NCI-H1105 treated with DMSO at 0.1 percent for 48 hours (cell line): ENCODE measurements at regions not wholly inside any gene's neighbourhood (a gene's known extent, or its start where the extent isn't known, plus 50 kb on each side); places are given as distances from the start of the nearest gene placed in this dataset.

Source experiments
- DNase-seq: peaks from one replicate; lab custom pipeline; 2025; lab: John Stamatoyannopoulos, UW

DNA sequence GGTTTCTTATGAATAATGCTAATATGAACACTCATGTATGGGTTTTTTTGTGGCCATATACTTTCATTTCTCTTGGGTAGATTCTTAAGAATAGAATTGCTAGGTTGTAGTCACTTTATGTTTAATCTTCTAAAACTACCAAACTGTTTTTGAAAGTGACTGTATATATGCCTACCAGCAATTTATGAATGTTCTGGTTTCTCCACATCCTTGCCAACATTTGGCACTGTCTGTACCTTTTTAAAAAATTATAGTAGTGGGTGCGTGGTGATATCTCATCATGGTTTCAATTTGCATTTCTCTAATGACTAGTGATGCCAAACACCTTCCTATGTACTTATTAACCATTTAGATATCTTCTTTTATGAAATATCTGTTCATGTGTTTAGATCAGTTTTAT is 110.6 kb upstream of the RIOK3 start:
- DNase-seq = no peak

DNA sequence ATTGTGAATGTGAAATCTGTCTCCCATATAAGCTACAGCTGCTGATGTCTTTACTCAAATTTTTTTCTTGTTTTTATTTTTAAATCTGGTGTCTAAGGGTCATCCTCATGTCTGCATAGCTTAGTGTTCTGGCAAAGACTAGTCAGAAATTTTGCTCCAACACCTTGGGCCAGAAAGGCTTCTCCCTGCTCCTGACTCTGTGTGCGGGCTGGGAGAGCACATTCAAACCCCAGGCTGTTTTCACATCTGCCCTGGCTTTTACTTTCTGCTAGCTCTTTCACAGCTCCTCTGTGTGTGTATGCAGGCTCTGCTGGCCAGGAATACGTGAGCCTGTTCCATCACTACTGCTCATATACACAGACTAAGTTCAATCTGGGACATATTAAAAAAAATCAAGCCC is 102.9 kb upstream of the RIOK3 start:
- no peak for DNase-seq

DNA sequence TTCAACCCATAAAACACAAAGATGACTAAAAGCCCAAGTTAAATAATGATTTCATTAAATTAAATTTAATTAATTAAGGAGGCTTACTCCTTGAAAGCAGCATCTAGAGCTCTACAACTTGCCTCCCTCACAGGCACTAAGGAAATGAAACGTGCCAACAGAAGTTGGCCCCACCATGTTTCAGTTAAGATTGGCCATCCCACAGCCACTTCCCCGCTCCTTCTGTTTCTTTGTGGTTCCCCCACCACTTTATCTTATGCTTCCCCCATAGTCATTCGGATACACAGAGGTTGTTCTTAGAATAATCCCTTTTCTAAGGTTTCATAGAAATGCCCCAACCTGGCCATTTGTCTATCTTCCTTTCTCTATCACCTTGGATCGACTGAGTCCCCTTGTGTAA is 101.6 kb upstream of the RIOK3 start:
- DNase-seq = no peak

DNA sequence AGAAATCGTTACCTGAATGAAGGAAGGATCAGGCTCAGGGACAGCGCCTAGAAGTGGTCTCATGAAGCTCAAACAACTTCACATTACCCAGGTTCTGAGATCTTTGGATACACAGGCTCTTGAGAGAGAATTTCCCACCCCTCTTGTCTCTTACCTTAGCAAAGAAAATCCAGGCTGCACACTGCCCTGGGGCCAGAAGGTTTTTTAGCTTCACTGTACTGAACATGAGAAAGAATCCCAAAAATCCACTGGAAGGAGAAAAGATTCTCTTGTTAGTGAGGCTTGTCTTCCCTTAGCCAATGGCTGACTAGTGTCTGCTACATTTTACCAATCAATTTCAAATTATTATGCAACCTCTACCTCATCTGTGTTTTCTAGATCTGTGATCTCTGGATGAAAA is 101.0 kb upstream of the RIOK3 start:
- no peak for DNase-seq

DNA sequence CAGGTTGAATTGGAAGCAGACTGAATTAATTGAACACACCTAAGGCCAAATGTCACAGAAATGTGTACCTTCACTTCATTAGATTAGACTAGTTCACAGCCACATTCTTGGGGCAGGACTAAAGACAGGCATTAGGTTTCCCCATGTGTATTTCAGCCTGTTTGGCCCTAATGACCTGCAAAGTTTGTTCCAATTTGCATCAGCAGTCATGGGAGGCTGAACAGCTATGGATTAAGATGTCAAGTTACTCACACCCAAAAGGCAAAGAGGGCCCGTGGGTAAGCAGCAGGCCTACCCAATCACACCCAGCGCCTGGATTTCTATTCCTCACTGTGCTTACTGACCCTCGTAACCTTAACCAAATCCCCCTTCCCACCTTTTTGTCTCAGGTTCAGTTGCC is 99.6 kb upstream of the RIOK3 start:
- no peak for DNase-seq

DNA sequence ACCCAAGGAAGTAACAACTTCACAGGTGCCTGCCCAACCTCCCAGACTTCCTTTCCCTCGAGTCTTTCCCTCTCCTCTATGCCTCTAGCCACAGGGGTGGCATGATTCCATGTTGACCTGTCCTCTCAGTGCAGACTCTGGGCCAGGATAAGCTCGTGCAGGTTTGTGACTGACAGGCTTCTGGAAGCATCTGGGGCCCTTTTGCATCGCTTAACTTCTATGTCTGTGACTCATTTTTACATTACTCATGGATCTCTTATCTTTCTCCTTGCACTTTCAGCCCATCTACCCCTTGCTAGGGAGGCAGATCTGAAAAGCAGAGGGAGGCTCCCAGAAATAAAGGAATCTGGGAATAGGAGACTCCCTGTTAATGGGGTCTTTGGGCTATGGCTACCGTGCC is 98.5 kb upstream of the RIOK3 start:
- no peak for DNase-seq

DNA sequence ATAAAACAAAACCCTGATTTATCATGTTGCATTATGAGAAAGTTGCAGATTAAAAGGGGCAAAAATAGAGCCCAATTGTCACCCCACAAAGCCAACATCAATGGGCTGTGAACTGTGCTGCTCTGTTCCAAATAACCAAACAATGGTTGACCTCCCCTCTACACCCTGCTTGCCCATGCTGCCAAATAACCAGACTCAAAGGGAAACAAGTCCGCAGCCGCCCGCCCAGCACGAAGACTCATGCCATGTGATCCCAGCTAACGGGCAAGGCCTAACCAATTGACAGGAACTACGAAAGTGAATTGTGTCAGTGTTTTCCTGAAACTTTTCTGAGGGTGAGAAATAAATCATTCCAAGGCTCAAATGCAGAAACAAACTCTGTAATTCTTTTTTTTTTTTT is 97.9 kb upstream of the RIOK3 start:
- DNase-seq = no peak

DNA sequence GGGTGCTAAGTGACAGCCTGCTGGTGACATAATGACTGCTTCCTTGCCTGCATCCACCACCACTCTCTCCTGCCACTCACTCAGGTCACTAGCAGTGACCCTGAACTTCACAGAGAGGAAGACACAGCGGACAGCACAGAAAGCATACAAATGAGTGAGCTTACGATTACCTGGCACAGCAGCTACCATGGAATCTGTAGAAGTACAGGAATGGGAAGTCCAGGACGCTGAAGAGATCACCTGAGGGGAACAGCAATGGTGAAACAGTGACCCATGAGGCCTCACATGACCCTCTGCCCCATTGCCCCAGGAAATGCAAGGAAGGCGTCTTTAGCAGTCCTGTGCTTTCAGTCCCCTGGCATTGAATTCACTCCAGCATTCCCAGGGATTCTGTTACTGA is 96.7 kb upstream of the RIOK3 start:
- no peak for DNase-seq

DNA sequence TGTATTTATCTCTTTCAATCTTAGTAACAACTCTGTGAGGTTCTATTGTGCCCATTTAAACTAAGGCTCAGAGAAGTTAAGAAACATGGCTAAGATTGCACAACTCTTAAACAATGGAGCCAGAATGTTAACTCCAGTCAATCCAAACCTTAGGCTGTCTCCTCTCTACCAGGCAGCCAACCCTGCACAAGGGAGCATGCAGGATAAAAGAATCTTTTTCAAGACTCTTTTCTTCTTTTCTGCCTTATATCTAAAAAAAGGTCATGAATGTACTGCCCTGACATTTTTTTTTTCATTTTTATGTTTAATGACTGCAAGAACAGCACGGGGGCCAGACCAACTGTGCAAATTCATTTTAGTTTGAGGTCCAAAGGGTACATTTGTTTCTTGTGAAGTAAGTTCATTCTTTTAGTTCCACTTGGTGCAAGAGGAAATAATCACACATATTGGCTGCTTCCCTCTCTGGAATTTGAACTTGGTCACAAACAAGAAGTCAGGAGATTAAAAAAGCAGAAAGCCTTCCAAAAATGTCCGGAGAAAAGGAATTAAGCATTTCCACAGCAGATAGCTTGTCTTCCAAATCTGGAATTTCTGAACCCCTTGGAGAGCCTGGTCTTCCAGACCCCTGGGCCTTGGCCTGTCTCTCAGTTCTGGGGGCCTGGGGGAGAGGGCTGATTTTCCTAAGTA is 96.0 kb upstream of the RIOK3 start:
- no peak for DNase-seq

DNA sequence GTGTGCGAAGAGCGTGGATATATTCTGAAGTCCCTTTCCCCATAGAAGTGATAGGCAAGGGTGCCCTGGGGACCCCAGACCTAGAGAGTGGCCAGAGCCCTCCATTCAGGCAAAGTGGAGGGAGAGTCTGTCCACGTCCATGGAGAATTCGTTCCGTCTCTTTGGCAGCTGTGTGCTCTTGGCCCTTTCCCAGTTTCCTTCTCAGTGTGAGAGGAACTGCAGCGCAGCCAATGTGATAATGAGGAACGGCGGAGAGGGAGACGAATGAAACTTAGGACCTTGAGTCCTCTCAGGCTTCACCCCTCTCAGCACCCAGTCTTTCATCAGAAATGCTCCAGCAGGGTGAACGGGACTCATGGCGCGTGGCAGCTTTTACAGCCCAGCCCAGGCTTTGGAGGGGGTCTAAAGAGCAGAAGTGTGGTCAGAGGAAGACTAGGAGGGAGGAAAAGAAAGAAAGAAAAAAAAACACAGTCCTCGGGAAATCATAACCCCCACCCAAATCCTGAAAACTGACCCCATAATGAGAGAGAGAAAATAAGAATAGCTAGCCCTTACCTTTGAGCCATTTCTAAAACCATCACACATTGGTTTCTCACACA is 95.0 kb upstream of the RIOK3 start:
- no peak for DNase-seq

DNA sequence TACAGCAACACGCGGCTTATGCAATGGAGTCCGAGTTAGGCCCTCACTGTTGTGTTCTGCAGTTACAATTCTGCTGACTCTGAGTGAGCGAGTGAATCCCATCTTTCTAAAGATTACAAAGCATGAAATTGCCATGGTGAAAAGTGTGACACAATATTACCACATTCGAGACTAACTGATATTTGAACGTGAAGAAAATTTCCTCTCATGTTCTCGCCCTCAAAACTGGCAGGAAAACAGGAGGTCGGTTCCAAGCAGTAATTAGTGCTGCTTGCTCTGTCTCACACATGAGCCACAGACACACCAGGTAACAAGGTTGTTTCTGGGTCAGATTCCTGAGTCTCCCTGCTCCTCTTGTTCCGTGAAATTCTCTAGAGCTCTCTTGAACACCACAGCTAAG is 93.7 kb upstream of the RIOK3 start:
- no peak for DNase-seq

DNA sequence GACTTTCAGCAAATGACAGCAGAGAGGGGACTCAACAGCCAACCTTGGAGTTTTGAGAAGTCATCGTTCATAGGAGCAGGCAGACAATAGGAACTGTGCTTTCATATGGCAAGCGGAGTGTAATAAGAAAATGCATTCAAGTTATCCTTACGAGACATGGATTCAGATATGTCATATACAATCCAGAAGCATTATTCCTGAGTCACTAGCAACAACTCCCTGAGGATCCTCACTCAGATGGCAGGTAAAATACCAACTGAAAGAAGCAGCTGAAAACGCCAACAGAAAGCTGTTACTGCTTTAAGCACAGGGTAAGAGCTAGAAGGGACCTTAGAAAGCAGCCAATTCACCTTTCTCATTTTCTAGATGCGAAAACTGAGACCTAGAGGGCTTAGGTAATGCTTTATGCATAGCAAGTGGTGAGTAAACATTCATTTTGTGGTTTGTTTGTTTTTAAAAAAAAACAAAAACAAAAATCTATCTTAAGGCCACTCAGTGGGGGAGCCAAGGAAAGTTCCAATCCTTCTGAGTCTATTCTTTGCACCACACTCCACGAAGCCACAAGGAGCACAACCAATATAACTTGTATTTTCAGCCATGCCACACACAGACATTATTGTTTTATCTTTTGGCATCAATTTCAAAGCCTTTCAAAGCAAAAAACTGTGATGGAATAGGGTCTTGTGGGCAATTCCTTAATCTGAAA is 89.1 kb upstream of the RIOK3 start:
- no peak for DNase-seq

DNA sequence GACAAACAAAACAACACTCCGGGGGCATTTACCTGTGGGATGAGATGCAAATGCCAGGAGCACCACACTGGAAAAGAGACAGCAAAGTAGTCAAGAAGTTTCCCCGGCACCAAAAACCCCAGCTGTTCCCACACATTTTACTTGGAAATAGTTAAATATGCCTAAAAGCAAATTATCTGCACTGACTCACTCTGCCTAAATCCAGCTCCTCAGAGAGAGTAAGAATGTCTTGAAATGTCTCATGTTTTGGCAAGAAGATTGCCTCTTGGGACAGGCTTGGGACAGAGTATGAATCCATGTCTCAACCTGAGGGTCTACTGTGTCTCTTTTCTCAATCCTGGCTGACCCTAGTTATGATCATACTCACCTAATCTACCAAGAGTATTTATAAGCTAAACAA is 87.5 kb upstream of the RIOK3 start:
- DNase-seq = no peak

DNA sequence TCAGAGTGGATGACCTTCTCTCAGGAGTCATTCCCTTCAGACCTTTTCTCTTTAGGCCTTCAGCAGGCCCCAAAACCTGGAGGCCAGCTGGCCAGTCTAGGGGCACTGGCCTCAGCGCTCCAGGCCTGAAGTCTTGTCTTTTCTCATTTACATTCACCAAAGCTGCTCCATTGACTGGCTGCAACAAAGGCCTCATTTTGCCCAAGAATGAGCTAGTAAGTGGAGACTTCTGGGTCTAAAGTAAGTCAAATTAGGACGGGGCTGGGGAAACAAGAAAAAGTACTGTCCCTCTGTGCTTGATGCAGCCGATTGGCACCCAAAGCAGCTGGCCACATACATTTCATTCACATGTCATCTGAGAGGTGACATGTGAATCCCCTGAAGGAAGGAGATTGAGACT is 83.8 kb upstream of the RIOK3 start:
- DNase-seq = no peak

DNA sequence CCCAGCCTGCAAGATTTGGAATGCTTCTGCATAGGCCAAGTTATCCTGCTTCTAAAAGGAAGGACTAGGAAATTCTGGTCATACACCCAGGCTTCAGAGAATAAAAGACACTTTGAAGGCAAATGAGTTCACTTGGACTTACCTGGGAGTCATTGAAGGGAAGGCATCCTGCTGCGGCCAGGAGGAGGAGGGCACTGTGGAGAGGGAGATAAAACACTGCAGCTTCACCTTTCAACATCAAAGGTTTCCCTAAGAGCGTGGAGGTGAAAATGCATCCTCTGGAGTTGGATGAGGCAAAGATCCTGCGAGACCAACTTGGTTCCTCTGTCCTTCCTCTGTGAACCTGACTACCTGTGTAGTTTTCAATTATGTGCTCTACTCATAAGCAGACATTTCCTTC is 79.5 kb upstream of the RIOK3 start:
- DNase-seq = no peak

DNA sequence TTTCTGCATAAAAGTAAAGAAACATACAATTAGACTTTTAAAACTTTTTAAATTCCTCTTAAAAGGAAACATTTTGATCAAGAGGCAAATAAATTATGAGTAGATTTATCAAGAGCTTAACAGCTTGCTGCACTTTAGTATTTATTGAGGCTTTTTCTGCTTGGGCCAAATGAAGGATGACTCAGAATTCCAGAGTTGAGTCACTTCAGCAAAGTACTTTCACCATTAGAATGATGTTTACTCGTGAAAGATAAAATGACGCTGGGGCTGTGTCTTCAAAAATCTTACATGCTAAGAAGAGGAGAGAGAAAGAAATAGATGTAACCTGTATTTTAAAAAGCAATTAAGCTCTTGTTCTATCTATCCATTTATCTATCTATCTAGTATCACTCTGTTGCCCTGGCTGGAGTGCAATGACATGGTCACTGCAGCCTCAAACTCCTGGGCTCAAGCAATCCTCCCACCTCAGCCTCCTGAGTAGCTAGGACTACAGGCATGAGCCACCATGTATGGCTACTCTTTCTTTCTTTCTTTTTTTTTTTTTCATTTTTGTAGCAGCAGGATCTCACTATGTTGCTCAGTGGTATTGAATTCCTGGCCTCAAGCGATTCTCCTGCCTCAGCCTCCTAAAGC is 75.3 kb upstream of the RIOK3 start:
- no peak for DNase-seq

DNA sequence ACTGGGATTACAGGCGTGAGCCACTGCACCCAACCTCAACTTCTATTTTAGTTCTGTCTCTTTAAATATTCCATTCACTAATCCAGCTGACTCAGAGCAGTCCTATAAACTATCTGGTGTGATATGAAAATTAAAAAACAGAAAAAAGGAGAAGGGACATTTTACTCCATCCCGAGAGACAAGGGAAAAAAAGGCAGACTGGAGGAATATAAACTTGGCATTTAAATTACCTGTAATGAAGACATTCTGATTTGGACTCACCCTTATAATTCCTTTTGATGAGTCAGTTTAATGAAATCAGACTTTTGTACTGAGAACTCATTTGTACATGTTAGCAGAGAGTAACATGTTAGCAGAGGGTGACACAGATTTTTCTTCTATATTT is 74.8 kb upstream of the RIOK3 start:
- DNase-seq = no peak

DNA sequence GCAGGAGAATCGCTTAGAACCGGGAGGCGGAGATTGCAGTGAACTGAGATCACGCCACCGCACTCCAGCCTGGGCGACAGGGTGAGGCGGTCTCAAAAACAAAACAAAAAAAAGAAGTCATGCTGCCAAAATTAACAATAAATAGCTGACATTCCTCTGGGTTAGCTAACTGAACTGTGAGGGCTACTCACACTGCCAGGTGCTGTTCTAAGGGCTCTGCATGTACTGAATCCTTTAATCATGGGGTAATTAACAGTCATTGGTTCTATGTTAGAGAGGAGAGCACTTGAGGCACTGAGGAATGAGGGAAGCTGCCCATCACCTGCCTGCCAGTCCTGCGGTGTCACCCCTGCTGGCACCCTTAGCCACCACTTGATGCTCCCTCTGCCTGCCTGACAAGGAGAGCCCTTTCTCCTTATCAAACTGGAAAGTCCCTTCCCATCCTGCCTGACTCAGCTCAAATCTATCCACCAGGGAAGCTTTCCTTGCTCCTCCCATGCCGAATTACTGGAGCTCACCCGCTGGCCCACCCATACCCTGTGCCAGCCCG is 73.0 kb upstream of the RIOK3 start:
- DNase-seq = no peak

DNA sequence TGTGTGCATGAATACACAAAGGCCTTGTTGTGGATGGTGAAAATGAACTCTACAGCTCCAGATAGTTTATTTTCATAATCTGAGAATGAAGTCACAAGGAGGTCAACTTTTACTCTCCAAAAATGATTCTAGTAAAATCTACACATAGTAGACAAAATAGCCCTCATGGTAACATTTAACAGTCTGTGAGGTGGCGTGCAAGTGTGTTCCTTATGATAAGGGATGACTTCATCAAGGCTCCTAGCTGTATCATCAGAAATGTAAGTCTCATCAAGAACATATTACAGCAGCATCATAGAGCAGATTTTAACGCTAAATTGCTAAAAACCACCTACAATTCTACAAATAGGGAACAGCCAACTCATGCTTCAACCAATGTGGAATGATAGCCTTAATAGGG is 72.3 kb upstream of the RIOK3 start:
- no peak for DNase-seq

DNA sequence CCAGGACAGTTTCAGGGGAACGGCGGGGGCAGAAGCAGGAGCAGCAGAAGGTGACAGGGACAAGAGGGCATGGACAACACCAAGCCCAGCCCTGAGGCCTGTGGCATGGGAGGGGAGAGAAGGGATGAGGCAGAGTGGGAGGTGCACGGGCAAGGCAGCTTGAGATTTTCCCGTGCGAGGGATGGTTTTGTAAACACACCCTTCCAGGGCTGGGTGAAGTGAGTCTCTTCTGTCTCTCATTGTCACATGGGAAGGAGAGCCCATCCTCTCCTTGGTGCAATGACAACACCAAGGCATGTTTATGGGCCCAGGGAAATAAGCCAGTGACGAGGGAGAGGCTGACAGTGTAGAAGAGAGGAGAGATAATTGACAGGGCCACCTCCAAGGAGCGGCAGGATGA is 69.6 kb upstream of the RIOK3 start:
- no peak for DNase-seq

DNA sequence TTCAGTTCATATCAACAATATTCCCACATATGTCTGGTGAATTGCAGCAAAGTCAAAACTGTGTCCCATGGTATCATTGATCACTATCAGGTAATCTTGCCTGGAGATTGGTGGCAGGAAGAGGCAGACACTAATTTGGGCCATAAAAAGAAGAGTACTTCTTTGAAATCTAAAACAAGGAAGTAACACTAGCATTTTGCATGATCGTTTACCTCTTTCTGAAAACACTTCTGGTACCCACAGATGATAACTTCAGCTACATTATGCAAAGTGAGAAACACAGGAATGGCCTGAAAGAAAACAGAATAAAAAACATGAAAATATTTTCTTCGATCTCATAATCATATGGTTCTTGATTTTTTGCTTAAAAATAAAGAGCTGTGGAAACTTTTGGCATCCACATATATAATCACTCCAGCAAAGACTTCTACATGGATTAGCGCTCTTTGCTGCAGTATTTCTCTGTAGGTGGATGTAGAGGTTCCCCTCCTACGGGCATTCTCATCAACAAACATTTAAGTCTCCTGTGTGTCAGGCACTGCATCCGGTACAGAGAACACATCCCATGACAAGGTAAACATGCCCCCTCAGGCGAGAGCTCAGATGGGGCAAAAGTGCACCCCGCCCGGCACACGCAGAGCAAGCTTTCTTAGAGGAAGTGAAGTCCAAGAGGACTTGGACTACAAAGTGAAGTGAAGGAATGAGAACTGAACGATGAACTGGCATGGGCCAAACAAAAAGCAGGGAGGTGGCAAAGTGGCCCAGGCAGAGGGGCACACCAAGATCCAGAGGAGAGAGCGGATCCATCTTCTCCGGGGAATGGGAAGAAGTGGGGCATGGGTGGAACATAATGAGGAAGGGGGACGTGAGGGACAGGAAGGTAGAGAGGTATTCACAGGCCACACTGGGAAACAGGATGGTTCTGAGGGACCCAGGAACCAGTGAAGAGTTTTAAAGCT is 68.0 kb upstream of the RIOK3 start:
- no peak for DNase-seq

DNA sequence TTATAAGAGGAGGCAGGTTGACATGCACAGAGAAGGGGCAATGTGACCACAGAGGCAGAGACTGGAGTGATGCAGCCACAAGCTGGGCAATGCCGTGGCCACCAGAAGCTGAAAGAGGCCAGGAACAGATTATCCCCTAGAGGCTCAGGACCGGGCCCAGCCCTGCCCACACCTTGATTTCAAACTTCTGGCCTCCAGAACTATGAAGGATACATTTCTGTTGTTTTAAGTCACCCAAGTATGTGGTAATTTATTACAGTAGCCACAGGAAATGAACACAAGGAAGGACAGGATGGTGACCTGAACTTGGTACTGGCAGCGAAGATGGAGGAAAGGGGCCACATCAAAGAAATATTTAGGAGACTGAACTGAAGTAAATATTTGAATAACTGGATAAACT is 66.8 kb upstream of the RIOK3 start:
- DNase-seq = no peak
